Stimulated activated CD4-positive, alpha-beta T cell treated with anti-CD3 and anti-CD28 coated beads, Interleukin-1b, Interleukin-23, amount 100 ng/mL, for 48 hours (primary cell): ENCODE measurements at regions not wholly inside any gene's neighbourhood (a gene's known extent, or its start where the extent isn't known, plus 50 kb on each side); places are given as distances from the start of the nearest gene placed in this dataset.
"Not testable (repeated sequence)": the region's sequence is repeated elsewhere in the genome, so short reads cannot be mapped to it uniquely, and the experiment has no call there.

Source experiments
- DNase-seq: peaks from one replicate; pipeline ENCODE4 v3.0.0-alpha.2; 2020

- no peak for DNase-seq
Measured at GRCh38 chr5:18607570-18607969, 973.3 kb downstream of the TAF11L14 start.

DNA sequence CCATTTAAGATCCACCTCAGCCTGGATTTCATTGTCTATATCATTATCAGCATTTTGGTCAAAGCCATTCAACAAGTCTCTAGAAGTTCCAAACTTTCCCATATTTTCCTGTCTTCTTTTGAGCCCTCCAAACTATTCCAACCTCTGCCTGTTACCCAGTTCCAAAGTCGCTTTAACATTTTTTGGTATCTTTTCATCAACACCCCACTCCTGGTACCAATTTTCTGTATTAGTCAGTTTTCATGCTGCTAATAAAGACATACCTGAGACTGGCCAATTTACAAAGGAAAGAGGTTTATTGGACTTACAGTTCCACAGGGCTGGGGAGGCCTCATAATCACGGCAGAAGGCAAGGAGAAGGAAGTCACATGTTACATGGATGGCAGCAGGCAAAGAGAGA, 982.9 kb downstream of the TAF11L14 start:
- not testable (repeated sequence) for DNase-seq

- DNase-seq, result no peak
Measured at GRCh38 chr5:18630458-18631045, 996.3 kb downstream of the TAF11L14 start.

DNA sequence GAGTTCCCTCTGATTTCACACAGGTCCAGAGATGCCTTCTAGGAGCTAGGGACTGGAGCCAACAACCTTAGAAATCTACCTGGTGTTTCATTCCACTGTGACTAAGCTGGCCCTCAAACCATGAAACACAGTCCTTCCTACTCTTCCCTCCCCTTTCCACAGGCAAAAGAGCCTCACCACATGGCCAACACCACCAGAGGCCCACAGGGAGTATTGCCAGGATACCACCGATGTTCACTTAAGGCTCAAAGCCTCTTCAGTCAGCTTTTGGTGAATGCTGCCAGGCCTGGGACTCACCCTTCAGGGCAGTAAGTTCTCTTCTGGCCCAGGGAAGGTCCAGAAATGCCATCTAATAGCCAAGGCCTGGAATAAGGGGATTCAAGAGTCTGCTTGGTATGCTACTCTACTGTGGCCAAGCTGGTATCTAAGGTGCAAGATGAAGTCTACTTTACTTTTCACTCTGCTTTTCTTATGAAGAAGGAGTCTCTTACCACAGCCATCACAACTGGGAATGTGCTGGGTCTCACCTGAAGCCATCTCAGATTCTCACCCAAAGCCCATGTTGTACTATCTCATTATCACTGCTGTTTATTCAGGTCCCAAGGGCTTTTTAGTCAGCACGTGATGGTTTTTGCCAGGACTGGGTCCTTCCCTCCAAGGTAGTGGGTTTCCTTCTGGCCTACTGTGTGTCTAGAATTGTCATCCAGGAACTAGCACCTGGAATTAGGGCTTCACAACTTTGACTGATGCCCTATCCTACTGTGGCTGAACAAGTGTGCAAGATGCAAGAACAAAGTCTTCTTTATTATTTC, 1018.4 kb downstream of the TAF11L14 start:
- DNase-seq, result no peak

- DNase-seq, result no peak
Measured at GRCh38 chr5:18653216-18653752, 1019.0 kb downstream of the TAF11L14 start.

DNA sequence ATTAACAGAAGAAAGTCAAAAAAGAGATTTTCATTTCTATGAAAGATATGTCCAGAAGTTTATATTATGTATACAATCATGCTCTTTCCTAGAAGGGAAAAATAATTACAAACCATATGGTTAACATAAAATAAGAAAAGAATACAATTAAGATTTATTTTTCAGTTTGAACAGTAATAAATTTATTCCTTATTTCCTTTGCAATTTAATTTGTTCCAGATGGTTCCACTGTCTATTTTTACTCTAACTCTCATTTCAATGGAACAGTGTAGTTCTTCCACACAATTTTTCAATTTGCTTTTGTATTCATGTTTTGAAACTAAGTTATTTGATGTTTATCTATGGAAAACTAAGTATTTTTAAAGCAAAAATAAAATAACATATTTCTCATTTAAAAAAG, 1026.3 kb downstream of the TAF11L14 start:
- DNase-seq, result no peak

- DNase-seq, result no peak
Measured at GRCh38 chr5:18662231-18662630, 1028.0 kb downstream of the TAF11L14 start.

GRCh38 chr5:18674212-18674611, 1040.0 kb downstream of the TAF11L14 start:
- not testable (repeated sequence) for DNase-seq

GRCh38 chr5:18675041-18675440, 1040.8 kb downstream of the TAF11L14 start:
- DNase-seq, result no peak

DNA sequence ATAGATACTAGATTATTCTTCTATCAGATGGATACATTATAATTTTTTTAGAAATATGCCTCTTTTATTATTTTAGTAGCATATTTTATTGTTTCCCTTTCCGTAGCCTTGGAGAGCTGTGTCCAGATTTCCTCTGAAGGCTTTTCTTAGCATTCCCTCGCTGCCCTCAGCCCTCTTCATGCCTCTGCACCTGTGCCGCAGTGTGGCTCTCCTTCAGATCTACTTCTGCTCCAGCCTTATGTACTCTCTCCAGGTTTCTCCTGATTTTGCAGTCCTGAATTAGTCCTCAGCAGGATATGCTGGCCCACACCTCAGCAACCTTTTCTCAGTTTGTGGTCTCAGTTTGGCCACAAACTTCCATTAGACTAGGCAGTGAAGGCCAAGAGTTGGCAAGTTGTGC, 1052.0 kb downstream of the TAF11L14 start:
- no peak for DNase-seq

DNA sequence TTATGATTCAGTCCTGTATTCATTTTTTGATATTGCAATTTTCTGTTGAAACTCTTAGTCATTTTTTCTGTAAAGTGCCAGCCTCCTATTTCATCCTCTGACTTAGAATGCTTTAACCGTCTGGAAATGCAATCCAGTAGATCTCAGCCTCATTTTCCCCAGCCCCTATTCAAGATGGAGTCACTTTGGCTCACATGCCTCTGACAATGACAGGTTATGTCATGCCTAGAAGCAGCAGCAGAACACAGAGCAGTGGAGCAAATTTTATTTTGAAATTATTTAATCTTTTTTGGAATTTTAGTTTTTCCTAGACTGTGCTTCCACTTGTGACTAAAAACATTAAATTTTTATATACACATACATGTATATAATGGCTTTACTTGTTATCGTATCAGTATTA, 1053.2 kb downstream of the TAF11L14 start:
- DNase-seq, result no peak

DNA sequence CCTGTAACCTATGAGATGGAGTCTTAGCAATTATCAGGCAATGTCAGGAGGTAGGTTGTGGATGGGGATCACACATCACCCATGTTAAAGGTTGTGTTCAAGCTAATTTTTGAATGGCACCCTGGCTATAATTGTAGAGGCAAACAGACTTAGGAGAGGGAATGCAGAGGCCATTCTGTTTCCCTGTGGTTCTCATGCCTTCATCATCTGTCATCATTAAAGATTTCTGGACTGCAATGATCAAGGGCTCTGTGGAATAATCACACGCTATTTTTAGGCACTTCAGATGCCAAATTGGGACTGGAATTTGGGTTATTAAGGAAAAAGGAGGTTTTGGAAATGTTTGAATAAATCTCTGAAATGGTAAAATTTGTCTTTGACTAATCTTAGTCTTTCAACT, 1065.4 kb downstream of the TAF11L14 start:
- no peak for DNase-seq

GRCh38 chr5:18702821-18703220, 1068.6 kb downstream of the TAF11L14 start:
- DNase-seq, result no peak

GRCh38 chr5:18712936-18713485, 1078.8 kb downstream of the TAF11L14 start:
- DNase-seq, result no peak

- DNase-seq, result no peak
Measured at GRCh38 chr5:18720002-18720401, 1085.7 kb downstream of the TAF11L14 start.

DNA sequence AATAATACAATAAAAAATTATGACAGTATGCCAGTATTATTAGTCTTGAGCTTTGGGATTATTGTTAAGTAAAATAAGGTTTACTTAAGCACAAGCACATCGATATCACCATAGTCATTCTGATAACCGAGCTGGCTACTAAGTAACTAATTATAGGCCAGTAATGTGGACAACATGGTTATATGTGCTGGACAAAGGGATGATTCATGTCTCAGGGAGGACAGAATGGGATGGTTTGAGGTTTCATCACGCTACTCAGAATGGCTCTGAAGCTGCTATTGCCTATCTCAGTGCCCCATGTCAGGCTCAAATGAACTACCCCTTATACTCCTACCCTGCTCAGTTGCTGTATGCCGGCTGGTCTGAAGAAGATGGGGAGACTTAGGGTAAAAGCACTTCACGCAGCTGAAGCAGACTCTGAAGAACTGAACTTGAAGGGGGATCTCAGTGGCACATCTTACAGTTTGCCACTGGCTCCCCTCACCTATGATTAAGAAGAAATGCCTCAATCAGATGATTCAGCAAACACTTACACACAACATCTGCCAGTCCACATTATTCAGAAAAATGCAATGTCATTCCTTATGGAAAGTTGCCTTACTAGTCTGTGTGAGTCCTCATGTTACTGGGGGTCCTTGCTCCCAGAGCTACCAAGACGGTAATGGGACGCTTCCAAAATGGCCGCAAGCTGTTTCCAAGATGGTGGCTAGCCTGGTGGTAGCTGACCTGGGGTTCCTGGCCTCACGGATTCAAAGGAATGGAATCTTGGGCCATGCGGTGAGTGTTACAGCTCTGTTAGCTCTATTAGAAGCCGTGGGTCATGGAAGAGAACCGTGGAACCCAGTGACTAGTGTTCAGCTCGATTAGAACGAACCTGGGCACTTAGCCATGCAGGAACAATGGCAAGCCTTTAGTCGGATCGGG, 1098.6 kb downstream of the TAF11L14 start:
- no peak for DNase-seq

DNA sequence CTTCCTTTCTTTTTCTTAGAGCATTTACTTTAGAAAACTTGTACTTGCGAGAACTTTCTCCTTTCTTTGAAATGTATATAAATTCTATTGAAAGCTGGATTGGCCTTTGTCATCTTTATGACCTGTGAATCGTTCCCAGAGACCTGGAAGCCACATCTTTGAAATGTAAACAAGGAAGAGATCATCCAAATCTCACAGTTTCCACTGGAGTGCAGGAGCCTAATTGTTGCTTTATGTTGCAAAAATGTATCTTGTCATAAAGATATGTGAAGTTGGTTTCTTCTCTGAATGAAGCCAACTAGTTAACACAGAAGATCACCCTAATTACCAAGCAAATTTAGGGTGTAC, 1101.8 kb downstream of the TAF11L14 start:
- DNase-seq, result no peak

- not testable (repeated sequence) for DNase-seq
Measured at GRCh38 chr5:18736736-18737135, 1102.5 kb downstream of the TAF11L14 start.

GRCh38 chr5:18740301-18740700, 1106.0 kb downstream of the TAF11L14 start:
- DNase-seq, result no peak

DNA sequence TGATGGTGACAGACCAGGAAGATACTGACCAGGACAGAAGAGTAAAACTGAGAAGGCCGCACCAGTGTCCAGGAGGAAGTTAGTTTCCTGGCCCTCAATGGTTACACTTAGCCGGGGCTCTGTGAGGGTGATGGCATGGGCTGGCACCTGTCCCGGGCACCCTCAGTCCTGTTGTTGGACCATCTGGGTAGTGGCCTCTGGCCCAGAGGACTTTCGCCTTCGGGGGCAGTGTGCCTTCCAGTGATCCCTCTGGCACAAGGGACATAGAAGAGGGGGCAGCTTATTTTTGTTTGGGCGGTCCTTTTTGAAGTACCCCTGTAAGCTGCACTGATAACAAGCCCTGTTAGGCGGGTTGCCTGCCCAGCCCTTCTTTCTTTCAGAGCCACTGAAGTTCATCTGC, 1108.6 kb downstream of the TAF11L14 start:
- DNase-seq, result no peak

- DNase-seq, result no peak
Measured at GRCh38 chr5:18744441-18744840, 1110.2 kb downstream of the TAF11L14 start.

- peak; percentile 24 for DNase-seq
Measured at GRCh38 chr5:18745042-18745987, 1111.1 kb downstream of the TAF11L14 start.
